K562 (cell line): ENCODE measurements at regions not wholly inside any gene's neighbourhood (a gene's known extent, or its start where the extent isn't known, plus 50 kb on each side); places are given as distances from the start of the nearest gene placed in this dataset.

Experiments used
- ATAC-seq: fragments of 200-7000 bp; cut with Tn5 transposase; 3 replicates; pipeline ENCODE4 v1.9.1; 2020; ENCODE audit warnings: moderate library complexity
- BruUV-seq: library from RNA; stranded (reverse); fragments of 400-500 nt; replicated peaks from 2 replicates; lab custom pipeline; 2021; lab: Mats Ljungman, UMichigan
- CTCF ChIA-PET: fragments of 300-600 bp; formaldehyde crosslinking; extraction: SDS; loops from one replicate; lab custom pipeline; 2021; ENCODE audit warnings: low intra/inter-chr PET ratio; lab: Yijun Ruan, JAX
- POLR2A ChIA-PET: fragments of 300-600, 350-650 bp; sonication (Branson Sonifier 250); formaldehyde crosslinking; extraction: SDS; loops from one replicate; lab custom pipeline; 2021; ENCODE audit warnings: antibody characterized with exemption, inconsistent platforms; lab: Yijun Ruan, JAX
- DNase-seq, 4 experiments: peaks; one replicate each; pipeline versions ENCODE4 v3.0.0 to v3.0.0-alpha.2; 2011 to 2018; ENCODE audit warnings: low spot score in 3 of 4, mixed read lengths in 3 of 4; ENCODE audit errors: extremely low read depth in 1 of 4
- FAIRE-seq: peaks from 2 replicates; lab custom pipeline; 2011; peaks lifted over from hg19 to GRCh38; lab: Jason Lieb, UNC
- H2AFZ ChIP-seq: 2 replicates; pipeline ENCODE4 v1.6.0; 2011; ENCODE audit warnings: low read depth, low read length, control low read depth, inconsistent platforms
- H3K27ac ChIP-seq: fragments of 200-600 bp; 3 replicates; pipeline ENCODE4 v1.8.0; 2011; ENCODE audit warnings: low read depth, mild to moderate bottlenecking, control low read depth, inconsistent platforms, low read length, moderate library complexity, mixed read lengths; ENCODE audit errors: extremely low read depth
- H3K27me3 ChIP-seq, 2 experiments: fragments of 300-600 bp in 1 of 2; 2 replicates in 1 of 2; 3 replicates in 1 of 2; pipeline versions ENCODE4 v1.6.0 to v1.8.0; 2011; ENCODE audit warnings: inconsistent platforms in 2 of 2, low read length in 2 of 2, mild to moderate bottlenecking in 1 of 2, mixed read lengths in 1 of 2, moderate library complexity in 1 of 2; ENCODE audit not compliant: control insufficient read depth in 2 of 2, insufficient read depth in 2 of 2
- H3K36me3 ChIP-seq: fragments of 300-600 bp; 3 replicates; pipeline ENCODE4 v1.8.0; 2011; ENCODE audit warnings: mild to moderate bottlenecking, low read length, inconsistent platforms; ENCODE audit not compliant: control insufficient read depth, insufficient read depth
- H3K4me1 ChIP-seq, 2 experiments: fragments of 200-600 bp in 1 of 2; replicated peaks in 1 of 2; 2 replicates in 1 of 2; 3 replicates in 1 of 2; pipeline versions ENCODE4 v1.5.1 to v1.8.0; 2011; ENCODE audit warnings: inconsistent platforms in 2 of 2, low read length in 2 of 2, mild to moderate bottlenecking in 1 of 2, mixed read lengths in 1 of 2, moderate library complexity in 1 of 2; ENCODE audit not compliant: control insufficient read depth in 2 of 2, insufficient read depth in 2 of 2
- H3K4me2 ChIP-seq: 2 replicates; pipeline ENCODE4 v1.6.1; 2011; ENCODE audit warnings: low read length, control low read depth, inconsistent platforms, mixed read lengths; ENCODE audit not compliant: insufficient read depth
- H3K4me3 ChIP-seq: fragments of 200-600 bp; sonication (generic), shearing (Covaris generic); 2 replicates; pipeline ENCODE4 v1.5.1; 2016; ENCODE audit warnings: control low read depth, inconsistent platforms
- H3K79me2 ChIP-seq: fragments of 200-600 bp; 3 replicates; pipeline ENCODE4 v1.8.0; 2011; ENCODE audit warnings: low read length, inconsistent platforms; ENCODE audit not compliant: control insufficient read depth, insufficient read depth
- H3K9ac ChIP-seq, 2 experiments: 2 replicates each; pipeline versions ENCODE4 v1.6.0 to v1.6.1; 2011; ENCODE audit warnings: low read depth in 2 of 2, low read length in 2 of 2, control low read depth in 1 of 2, inconsistent platforms in 1 of 2, mild to moderate bottlenecking in 1 of 2, mixed read lengths in 1 of 2; ENCODE audit not compliant: insufficient read depth in 1 of 2
- H3K9me1 ChIP-seq: one replicate; pipeline ENCODE4 v1.6.0; 2011; ENCODE audit warnings: inconsistent platforms, mild to moderate bottlenecking, low read length, moderate library complexity; ENCODE audit not compliant: control insufficient read depth, insufficient read depth
- H3K9me3 ChIP-seq: replicated peaks from 2 replicates; pipeline ENCODE4 v1.5.1; 2011; ENCODE audit warnings: low read depth, low read length, inconsistent platforms; ENCODE audit not compliant: control insufficient read depth, insufficient read depth
- H4K20me1 ChIP-seq: replicated peaks from 2 replicates; pipeline ENCODE4 v1.6.1; 2011; ENCODE audit warnings: low read length, inconsistent platforms, mixed read lengths; ENCODE audit not compliant: control insufficient read depth, insufficient read depth
- BRD4 ChIP-seq: fragments of 200-600 bp; sonication (generic); IDR thresholded peaks from 2 replicates; pipeline ENCODE4 v1.6.1; 2017; ENCODE audit warnings: inconsistent platforms
- DLX4 ChIP-seq: fragments of 250-450 bp; sonication (Bioruptor Pico); IDR thresholded peaks from 2 replicates; pipeline ENCODE4 v1.6.1; 2021; ENCODE audit warnings: mild to moderate bottlenecking
- FOXP1 ChIP-seq: sonication (generic); formaldehyde crosslinking; IDR thresholded peaks from 2 replicates; pipeline ENCODE4 v1.8.0; 2022; ENCODE audit warnings: mild to moderate bottlenecking, missing genetic modification reagents
- HMG20A ChIP-seq: fragments of 450-650 bp; formaldehyde crosslinking; conservative IDR thresholded peaks from 2 replicates; pipeline ENCODE4 v1.4.0; 2020; ENCODE audit warnings: mild to moderate bottlenecking, mixed read lengths
- NELFE ChIP-seq: IDR thresholded peaks from 2 replicates; pipeline ENCODE4 v1.6.1; 2011; ENCODE audit warnings: mild to moderate bottlenecking; ENCODE audit not compliant: insufficient read depth, insufficient read length
- PHF20 ChIP-seq: fragments of 450-650 bp; IDR thresholded peaks from 2 replicates; pipeline ENCODE4 v1.6.1; 2018; ENCODE audit not compliant: partially characterized antibody
- SMC3 ChIP-seq: conservative IDR thresholded peaks from 2 replicates; pipeline ENCODE4 v1.6.1; 2011; ENCODE audit warnings: low read depth, low read length, improper control_type of control experiment; ENCODE audit not compliant: insufficient read depth
- ZNF311 ChIP-seq: fragments of 250-450 bp; sonication (Bioruptor Pico); IDR thresholded peaks from 2 replicates; pipeline ENCODE4 v1.4.0; 2020; ENCODE audit warnings: mild to moderate bottlenecking, moderate library complexity
- ZNF57 ChIP-seq: fragments of 450-650 bp; formaldehyde crosslinking; IDR thresholded peaks from 2 replicates; pipeline ENCODE4 v1.4.0; 2020; ENCODE audit warnings: mild to moderate bottlenecking, moderate library complexity
- in situ Hi-C: fragments of 300-500 bp; cut with MboI; formaldehyde crosslinking; loops from 4 replicates; pipeline ENCODE4 v1.15.0; 2018; ENCODE audit warnings: inconsistent platforms, mixed read lengths
- intact Hi-C: fragments of 100-400 bp; cut with micrococcal nuclease; formaldehyde crosslinking; loops from 2 replicates; pipeline ENCODE4 v1.14.2; 2022
- TF ChIP-seq, protein P1 (sequence below): fragments of 200-800 bp; sonication (Bioruptor generic); IDR thresholded peaks from 2 replicates; pipeline ENCODE4 v1.6.1; 2016; ENCODE audit warnings: missing genetic modification characterization, missing compliant biosample characterization

GRCh38 chr4:117376692-117377091 is 291.3 kb upstream of the TRAM1L1 start:
- no peak for TF ChIP-seq PHF20
- no peak for TF ChIP-seq SMC3
- TF ChIP-seq, protein P1, sequence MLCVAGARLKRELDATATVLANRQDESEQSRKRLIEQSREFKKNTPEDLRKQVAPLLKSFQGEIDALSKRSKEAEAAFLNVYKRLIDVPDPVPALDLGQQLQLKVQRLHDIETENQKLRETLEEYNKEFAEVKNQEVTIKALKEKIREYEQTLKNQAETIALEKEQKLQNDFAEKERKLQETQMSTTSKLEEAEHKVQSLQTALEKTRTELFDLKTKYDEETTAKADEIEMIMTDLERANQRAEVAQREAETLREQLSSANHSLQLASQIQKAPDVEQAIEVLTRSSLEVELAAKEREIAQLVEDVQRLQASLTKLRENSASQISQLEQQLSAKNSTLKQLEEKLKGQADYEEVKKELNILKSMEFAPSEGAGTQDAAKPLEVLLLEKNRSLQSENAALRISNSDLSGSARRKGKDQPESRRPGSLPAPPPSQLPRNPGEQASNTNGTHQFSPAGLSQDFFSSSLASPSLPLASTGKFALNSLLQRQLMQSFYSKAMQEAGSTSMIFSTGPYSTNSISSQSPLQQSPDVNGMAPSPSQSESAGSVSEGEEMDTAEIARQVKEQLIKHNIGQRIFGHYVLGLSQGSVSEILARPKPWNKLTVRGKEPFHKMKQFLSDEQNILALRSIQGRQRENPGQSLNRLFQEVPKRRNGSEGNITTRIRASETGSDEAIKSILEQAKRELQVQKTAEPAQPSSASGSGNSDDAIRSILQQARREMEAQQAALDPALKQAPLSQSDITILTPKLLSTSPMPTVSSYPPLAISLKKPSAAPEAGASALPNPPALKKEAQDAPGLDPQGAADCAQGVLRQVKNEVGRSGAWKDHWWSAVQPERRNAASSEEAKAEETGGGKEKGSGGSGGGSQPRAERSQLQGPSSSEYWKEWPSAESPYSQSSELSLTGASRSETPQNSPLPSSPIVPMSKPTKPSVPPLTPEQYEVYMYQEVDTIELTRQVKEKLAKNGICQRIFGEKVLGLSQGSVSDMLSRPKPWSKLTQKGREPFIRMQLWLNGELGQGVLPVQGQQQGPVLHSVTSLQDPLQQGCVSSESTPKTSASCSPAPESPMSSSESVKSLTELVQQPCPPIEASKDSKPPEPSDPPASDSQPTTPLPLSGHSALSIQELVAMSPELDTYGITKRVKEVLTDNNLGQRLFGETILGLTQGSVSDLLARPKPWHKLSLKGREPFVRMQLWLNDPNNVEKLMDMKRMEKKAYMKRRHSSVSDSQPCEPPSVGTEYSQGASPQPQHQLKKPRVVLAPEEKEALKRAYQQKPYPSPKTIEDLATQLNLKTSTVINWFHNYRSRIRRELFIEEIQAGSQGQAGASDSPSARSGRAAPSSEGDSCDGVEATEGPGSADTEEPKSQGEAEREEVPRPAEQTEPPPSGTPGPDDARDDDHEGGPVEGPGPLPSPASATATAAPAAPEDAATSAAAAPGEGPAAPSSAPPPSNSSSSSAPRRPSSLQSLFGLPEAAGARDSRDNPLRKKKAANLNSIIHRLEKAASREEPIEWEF (CRISPR knock-in tag) = no peak
- no peak for TF ChIP-seq FOXP1
- no peak for TF ChIP-seq HMG20A
- TF ChIP-seq BRD4 = no peak
- TF ChIP-seq NELFE = no peak
- no peak for TF ChIP-seq ZNF311 (CRISPR knock-in tag)
- no peak for TF ChIP-seq DLX4 (CRISPR knock-in tag)
- TF ChIP-seq ZNF57 (CRISPR knock-in tag) = no peak
- no TSS peak for BruUV-seq

More at GRCh38 chr4:117376692-117377091, 291.3 kb upstream of the TRAM1L1 start:
- ATAC-seq (no peak), FAIRE-seq (no peak), DNase-seq (no peak)
- Histone ChIP-seq H3K27ac (no peak overlapping the region), H3K9me3 (no peaks in the 10 kb centered on the region), H3K9me1 (no peaks in the 10 kb centered on the region), H3K4me1 (no peaks in the 10 kb centered on the region), H3K27me3 (no peaks in the 10 kb centered on the region), H3K4me3 (no peak overlapping the region), H3K36me3 (no peaks in the 10 kb centered on the region), H4K20me1 (no peaks in the 10 kb centered on the region), H3K9ac (no peak overlapping the region), H2AFZ (no peak overlapping the region), H3K79me2 (no peaks in the 10 kb centered on the region), H3K4me2 (no peak overlapping the region)
- ChIA-PET CTCF (no interaction called here), POLR2A (no interaction called here)
- intact Hi-C loops (no loop called here), in situ Hi-C loops (no loop called here)
